ENCODE measurements at regions not wholly inside any gene's neighbourhood (a gene's known extent, or its start where the extent isn't known, plus 50 kb on each side); places are given as distances from the start of the nearest gene placed in this dataset.

GRCh38 chr21:27806281-27806680, 839.4 kb upstream of the ADAMTS5 start:
- no peak overlapping the region for H3K27ac ChIP-seq
- H3K36me3 ChIP-seq (ENCODE audit: insufficient read depth in 1 of 2, low read depth in 1 of 2), result no peaks in the 10 kb centered on the region
- 90 to 91% (median 90%) methylated on average over 5 of the region's 5 CpGs for WGBS, 3 donors
- TF ChIP-seq CTCF (IDR thresholded peaks at IDR 0.05), result no peak
- ATAC-seq (no peak), DNase-seq (no peak)
- intact Hi-C loops (cut with DNase I), result no loop called here
- H3K27me3 ChIP-seq (ENCODE audit: insufficient read depth in 3 of 3, low read length in 2 of 3), result no peaks in the 10 kb centered on the region
- no peak overlapping the region for H3K4me3 ChIP-seq
- no peaks in the 10 kb centered on the region for H3K4me1 ChIP-seq
- no peaks in the 10 kb centered on the region for H3K9me3 ChIP-seq

- no peaks in the 10 kb centered on the region for H3K9me3 ChIP-seq
- H3K27me3 ChIP-seq (ENCODE audit: insufficient read depth in 3 of 3, low read length in 2 of 3), result no peaks in the 10 kb centered on the region
- intact Hi-C loops (cut with DNase I), result no loop called here
- H3K36me3 ChIP-seq (ENCODE audit: insufficient read depth in 1 of 2, low read depth in 1 of 2), result no peaks in the 10 kb centered on the region
- no peaks in the 10 kb centered on the region for H3K4me1 ChIP-seq
- no peak for ATAC-seq
- DNase-seq, result no peak
- TF ChIP-seq CTCF (IDR thresholded peaks at IDR 0.05), result no peak
- no peak overlapping the region for H3K4me3 ChIP-seq
- no peak overlapping the region for H3K27ac ChIP-seq
These were observed 838.8 kb upstream of the ADAMTS5 start for GRCh38 chr21:27805696-27806095.

GRCh38 chr21:27804515-27804914, 837.6 kb upstream of the ADAMTS5 start:
- ATAC-seq (no peak), DNase-seq (no peak)
- Histone ChIP-seq H3K27me3 (ENCODE audit: insufficient read depth in 3 of 3, low read length in 2 of 3) (no peaks in the 10 kb centered on the region), H3K27ac (no peak overlapping the region), H3K36me3 (ENCODE audit: insufficient read depth in 1 of 2, low read depth in 1 of 2) (no peaks in the 10 kb centered on the region), H3K4me1 (no peaks in the 10 kb centered on the region), H3K9me3 (no peaks in the 10 kb centered on the region), H3K4me3 (no peak overlapping the region)
- intact Hi-C loops (cut with DNase I), result no loop called here
- 16 to 34% (median 22%) methylated on average over 2 of the region's 2 CpGs for WGBS, 3 donors
- TF ChIP-seq CTCF (IDR thresholded peaks at IDR 0.05), result no peak

GRCh38 chr21:27803571-27803970, 836.7 kb upstream of the ADAMTS5 start:
- no peak for ATAC-seq
- intact Hi-C loops (cut with DNase I), result no loop called here
- no peak overlapping the region for H3K4me3 ChIP-seq
- DNase-seq, result no peak
- H3K9me3 ChIP-seq, result no peaks in the 10 kb centered on the region
- no peaks in the 10 kb centered on the region for H3K4me1 ChIP-seq
- WGBS, 3 donors, result 94 to 95% (median 95%) methylated on average over 2 of the region's 2 CpGs
- no peaks in the 10 kb centered on the region for H3K27me3 ChIP-seq (ENCODE audit: insufficient read depth in 3 of 3, low read length in 2 of 3)
- TF ChIP-seq CTCF (IDR thresholded peaks at IDR 0.05), result no peak
- H3K36me3 ChIP-seq (ENCODE audit: insufficient read depth in 1 of 2, low read depth in 1 of 2), result no peaks in the 10 kb centered on the region
- H3K27ac ChIP-seq, result no peak overlapping the region

- intact Hi-C loops (cut with DNase I), result no loop called here
- Histone ChIP-seq H3K27me3 (ENCODE audit: insufficient read depth in 3 of 3, low read length in 2 of 3) (no peaks in the 10 kb centered on the region), H3K9me3 (no peaks in the 10 kb centered on the region), H3K4me1 (no peaks in the 10 kb centered on the region), H3K36me3 (ENCODE audit: insufficient read depth in 1 of 2, low read depth in 1 of 2) (no peaks in the 10 kb centered on the region), H3K27ac (no peak overlapping the region), H3K4me3 (no peak overlapping the region)
- no peak for ATAC-seq
- no peak for DNase-seq
- peak; percentile 47 for TF ChIP-seq CTCF (IDR thresholded peaks at IDR 0.05)
- WGBS, 3 donors, result 36 to 48% (median 43%) methylated on average over 7 of the region's 7 CpGs
These were observed 836.1 kb upstream of the ADAMTS5 start for GRCh38 chr21:27802816-27803475.

Measured in psoas muscle (tissue), 7 donors.